CD4-positive, alpha-beta T cell treated with Interleukin-12 subunit alpha and Interleukin-12 subunit beta, for 1 hour (primary cell): ENCODE measurements at regions not wholly inside any gene's neighbourhood (a gene's known extent, or its start where the extent isn't known, plus 50 kb on each side); places are given as distances from the start of the nearest gene placed in this dataset.

ENCODE experiments used
- DNase-seq: peaks from one replicate; pipeline ENCODE4 v3.0.0-alpha.2; 2020

GRCh38 chr10:35705051-35705450, 63.0 kb upstream of the FZD8 start:
- DNase-seq, result no peak

GRCh38 chr10:35704401-35704800, 62.3 kb upstream of the FZD8 start:
- DNase-seq, result no peak

GRCh38 chr10:35700487-35700882, 58.4 kb upstream of the FZD8 start:
- no peak for DNase-seq

GRCh38 chr10:35699848-35700486, 57.9 kb upstream of the FZD8 start:
- DNase-seq, result no peak

GRCh38 chr10:35696392-35697287, 54.5 kb upstream of the FZD8 start:
- no peak for DNase-seq

- no peak for DNase-seq
Measured at GRCh38 chr10:35693800-35694199, 51.7 kb upstream of the FZD8 start.
